HL-60 (cell line): ENCODE measurements at regions not wholly inside any gene's neighbourhood (a gene's known extent, or its start where the extent isn't known, plus 50 kb on each side); places are given as distances from the start of the nearest gene placed in this dataset.
"Not testable (repeated sequence)": the region's sequence is repeated elsewhere in the genome, so short reads cannot be mapped to it uniquely, and the experiment has no call there.

Experiments used
- DNase-seq, 2 experiments: peaks; one replicate each; pipeline ENCODE4 v3.0.0-alpha.2; 2010 to 2020; ENCODE audit warnings: low read depth in 1 of 2, low spot score in 1 of 2
- H3K27ac ChIP-seq: fragments of 250-450 bp; sonication (Bioruptor Pico); replicated peaks from 2 replicates; pipeline ENCODE4 v1.5.1; 2020; ENCODE audit warnings: mild to moderate bottlenecking, moderate library complexity
- H3K27me3 ChIP-seq: fragments of 250-450 bp; sonication (Bioruptor Pico); 2 replicates; pipeline ENCODE4 v1.5.1; 2021; ENCODE audit warnings: mild to moderate bottlenecking, moderate library complexity; ENCODE audit not compliant: insufficient read depth, poor library complexity, severe bottlenecking
- H3K4me3 ChIP-seq: replicated peaks from 2 replicates; pipeline ENCODE4 v1.5.1; 2011; ENCODE audit warnings: mild to moderate bottlenecking, control low read depth, low read length; ENCODE audit not compliant: insufficient read depth
- CTCF ChIP-seq: IDR thresholded peaks from one replicate; pipeline ENCODE4 v1.5.1; 2011; ENCODE audit warnings: low read length, control low read depth, inconsistent platforms; ENCODE audit not compliant: insufficient read depth
- GABPA ChIP-seq: IDR thresholded peaks from 2 replicates; pipeline ENCODE4 v1.6.1; 2012; ENCODE audit warnings: low read depth
- POLR2AphosphoS5 ChIP-seq: IDR thresholded peaks from 2 replicates; pipeline ENCODE4 v1.6.1; 2012; ENCODE audit warnings: low read depth
- REST ChIP-seq: IDR thresholded peaks from 2 replicates; pipeline ENCODE4 v1.6.1; 2012; ENCODE audit warnings: low read depth; ENCODE audit not compliant: insufficient replicate concordance
- SPI1 ChIP-seq: IDR thresholded peaks from 2 replicates; pipeline ENCODE4 v1.6.1; 2012; ENCODE audit warnings: low read depth, mild to moderate bottlenecking, borderline replicate concordance

GRCh38 chr5:68110894-68111293 lies 104.7 kb upstream of the PIK3R1 start:
- H3K27ac ChIP-seq, result no peak overlapping the region
- TF ChIP-seq CTCF (no peak), REST (no peak)
- DNase-seq, result no peak
- H3K4me3 ChIP-seq, result no peak overlapping the region
- H3K27me3 ChIP-seq, result no peaks in the 10 kb centered on the region

GRCh38 chr5:68110264-68110663 lies 105.3 kb upstream of the PIK3R1 start:
- H3K27ac ChIP-seq, result no peak overlapping the region
- no peaks in the 10 kb centered on the region for H3K27me3 ChIP-seq
- H3K4me3 ChIP-seq, result no peak overlapping the region
- DNase-seq, result no peak
- TF ChIP-seq POLR2AphosphoS5, result no peak

GRCh38 chr5:68104217-68104616 lies 111.3 kb upstream of the PIK3R1 start:
- not testable (repeated sequence) for H3K27ac ChIP-seq, DNase-seq, H3K27me3 ChIP-seq, H3K4me3 ChIP-seq

- DNase-seq, H3K27ac ChIP-seq, H3K27me3 ChIP-seq, H3K4me3 ChIP-seq: not testable (repeated sequence)
Observed at GRCh38 chr5:68103297-68103696, 112.3 kb upstream of the PIK3R1 start.

GRCh38 chr5:68099327-68099726 lies 116.2 kb upstream of the PIK3R1 start:
- no peak for DNase-seq
- Histone ChIP-seq H3K27me3 (no peaks in the 10 kb centered on the region), H3K27ac (no peak overlapping the region), H3K4me3 (no peak overlapping the region)
- TF ChIP-seq POLR2AphosphoS5, result no peak
- TF ChIP-seq REST, result no peak
- no peak for TF ChIP-seq GABPA
- TF ChIP-seq SPI1, result no peak
- TF ChIP-seq CTCF, result no peak
